Naive thymus-derived CD4-positive, alpha-beta T cell (primary cell): ENCODE measurements at regions not wholly inside any gene's neighbourhood (a gene's known extent, or its start where the extent isn't known, plus 50 kb on each side); places are given as distances from the start of the nearest gene placed in this dataset.

Experiments
- ATAC-seq: fragments of 150-1000 bp; cut with Tn5 transposase; 2 replicates; pipeline ENCODE4 v1.10.0; 2021; ENCODE audit warnings: mild to moderate bottlenecking, moderate library complexity
- CTCF ChIA-PET: fragments of 350-600 bp; sonication (Branson Sonifier 250); formaldehyde crosslinking; loops from one replicate; lab custom pipeline; 2021; ENCODE audit warnings: antibody characterized with exemption; lab: Charles Lee
- POLR2A ChIA-PET: fragments of 350-600 bp; sonication (Branson Sonifier 250); formaldehyde crosslinking; loops from one replicate; lab custom pipeline; 2021; ENCODE audit warnings: antibody characterized with exemption, inconsistent platforms; lab: Charles Lee
- DNase-seq, 9 donors: peaks; one replicate each; pipeline versions ENCODE4 v3.0.0 to v3.0.0-alpha.2; 2020 to 2022; ENCODE audit warnings: mixed read lengths in 1 of 9
- H3K27ac ChIP-seq: one replicate; pipeline ENCODE4 v1.7.0; 2013; ENCODE audit warnings: mild to moderate bottlenecking, low read depth, low read length, moderate library complexity
- H3K27me3 ChIP-seq, 2 donors: one replicate each; pipeline ENCODE4 v1.7.0; 2013; ENCODE audit warnings: low read length in 2 of 2, mild to moderate bottlenecking in 2 of 2, moderate library complexity in 2 of 2; ENCODE audit not compliant: control insufficient read depth in 2 of 2, insufficient read depth in 2 of 2
- H3K36me3 ChIP-seq, 3 experiments: 1 replicate in 2 of 3; 2 replicates in 1 of 3; pipeline ENCODE4 v1.7.0; 2013; ENCODE audit warnings: low read length in 3 of 3, mild to moderate bottlenecking in 3 of 3, moderate library complexity in 1 of 3; ENCODE audit not compliant: insufficient read depth in 3 of 3, control insufficient read depth in 2 of 3
- H3K4me1 ChIP-seq, 2 donors: one replicate each; pipeline ENCODE4 v1.7.0; 2013; ENCODE audit warnings: low read length in 2 of 2, mild to moderate bottlenecking in 2 of 2, moderate library complexity in 1 of 2; ENCODE audit not compliant: control insufficient read depth in 2 of 2, insufficient read depth in 2 of 2
- H3K4me3 ChIP-seq: 2 replicates; pipeline ENCODE4 v1.7.0; 2013; ENCODE audit warnings: mild to moderate bottlenecking, low read length
- H3K9me3 ChIP-seq, 3 experiments: 1 replicate in 2 of 3; 2 replicates in 1 of 3; pipeline ENCODE4 v1.7.0; 2013; ENCODE audit warnings: low read length in 3 of 3; ENCODE audit not compliant: control insufficient read depth in 2 of 3
- H3K27ac Mint-ChIP-seq, 9 donors: one replicate each; pipeline ENCODE4 v1.8.0; 2020 to 2022; ENCODE audit warnings: mixed read lengths in 9 of 9, mild to moderate bottlenecking in 8 of 9, moderate library complexity in 5 of 9, inconsistent platforms in 2 of 9
- H3K27me3 Mint-ChIP-seq, 5 donors: one replicate each; pipeline ENCODE4 v1.8.0; 2021 to 2022; ENCODE audit warnings: mixed read lengths in 5 of 5, mild to moderate bottlenecking in 1 of 5
- H3K36me3 Mint-ChIP-seq, 5 donors: one replicate each; pipeline ENCODE4 v1.8.0; 2020 to 2022; ENCODE audit warnings: mixed read lengths in 5 of 5, mild to moderate bottlenecking in 3 of 5, inconsistent platforms in 1 of 5
- H3K4me1 Mint-ChIP-seq, 7 donors: one replicate each; pipeline ENCODE4 v1.8.0; 2020 to 2022; ENCODE audit warnings: mixed read lengths in 7 of 7, mild to moderate bottlenecking in 3 of 7, inconsistent platforms in 1 of 7
- H3K4me3 Mint-ChIP-seq, 10 donors: one replicate each; pipeline ENCODE4 v1.8.0; 2020 to 2022; ENCODE audit warnings: mild to moderate bottlenecking in 10 of 10, mixed read lengths in 10 of 10, moderate library complexity in 6 of 10, inconsistent platforms in 2 of 10
- H3K9me3 Mint-ChIP-seq, 11 donors: one replicate each; pipeline ENCODE4 v1.8.0; 2020 to 2022; ENCODE audit warnings: mixed read lengths in 11 of 11, mild to moderate bottlenecking in 4 of 11, inconsistent platforms in 1 of 11, moderate library complexity in 1 of 11
- intact Hi-C, 2 donors: fragments of 100-400 bp; cut with micrococcal nuclease; formaldehyde crosslinking; loops; one replicate each; pipeline ENCODE4 v1.15.1; 2023

- Histone ChIP-seq H3K9me3 (no peaks in the 10 kb centered on the region), H3K27me3 (no peaks in the 10 kb centered on the region), H3K27ac (no peak overlapping the region), H3K4me1 (no peaks in the 10 kb centered on the region), H3K36me3 (no peaks in the 10 kb centered on the region), H3K4me3 (no peak overlapping the region)
- H3K27me3 Mint-ChIP-seq: no peaks in the 10 kb centered on the region
- no peak for DNase-seq
- no peak for ATAC-seq
- intact Hi-C loops: no loop called here
- H3K9me3 Mint-ChIP-seq: no peaks in the 10 kb centered on the region
- CTCF ChIA-PET: no interaction called here
- H3K36me3 Mint-ChIP-seq: no peaks in the 10 kb centered on the region
- POLR2A ChIA-PET: no interaction called here
- H3K4me1 Mint-ChIP-seq: no peaks in the 10 kb centered on the region
- no peak overlapping the region for H3K4me3 Mint-ChIP-seq
- no peak overlapping the region for H3K27ac Mint-ChIP-seq
Measured at GRCh38 chr6:94071835-94072234, 652.5 kb upstream of the EPHA7 start.

GRCh38 chr6:94065707-94066337, 646.5 kb upstream of the EPHA7 start:
- Mint-ChIP-seq H3K36me3 (no peaks in the 10 kb centered on the region), H3K27me3 (no peaks in the 10 kb centered on the region), H3K4me3 (no peak overlapping the region), H3K9me3 (peaks cover 0 to 7% (median 2%) of the 10 kb centered on the region in 11 donors), H3K27ac (no peak overlapping the region), H3K4me1 (no peaks in the 10 kb centered on the region)
- DNase-seq (no peak), ATAC-seq (no peak)
- Histone ChIP-seq H3K4me3 (no peak overlapping the region), H3K27ac (no peak overlapping the region), H3K36me3 (no peaks in the 10 kb centered on the region), H3K4me1 (no peaks in the 10 kb centered on the region), H3K9me3 (no peaks in the 10 kb centered on the region), H3K27me3 (no peaks in the 10 kb centered on the region)
- CTCF ChIA-PET: no interaction called here
- intact Hi-C loops: no loop called here
- POLR2A ChIA-PET: no interaction called here

- no peaks in the 10 kb centered on the region for H3K4me1 ChIP-seq
- no peaks in the 10 kb centered on the region for H3K9me3 ChIP-seq
- H3K36me3 ChIP-seq: no peaks in the 10 kb centered on the region
- CTCF ChIA-PET: no interaction called here
- POLR2A ChIA-PET: no interaction called here
- Mint-ChIP-seq H3K36me3 (no peaks in the 10 kb centered on the region), H3K27me3 (no peaks in the 10 kb centered on the region), H3K27ac (no peak overlapping the region), H3K4me1 (no peaks in the 10 kb centered on the region), H3K4me3 (no peak overlapping the region), H3K9me3 (peaks cover 0 to 9% (median 2%) of the 10 kb centered on the region in 11 donors)
- DNase-seq: no peak
- ATAC-seq: no peak
- intact Hi-C loops: no loop called here
- no peak overlapping the region for H3K27ac ChIP-seq
- no peaks in the 10 kb centered on the region for H3K27me3 ChIP-seq
- no peak overlapping the region for H3K4me3 ChIP-seq
Measured at GRCh38 chr6:94052749-94053148, 633.4 kb upstream of the EPHA7 start.

GRCh38 chr6:94050515-94050914, 631.2 kb upstream of the EPHA7 start:
- H3K9me3 ChIP-seq: no peaks in the 10 kb centered on the region
- no peaks in the 10 kb centered on the region for H3K36me3 Mint-ChIP-seq
- H3K4me1 Mint-ChIP-seq: no peaks in the 10 kb centered on the region
- H3K4me3 ChIP-seq: no peak overlapping the region
- no peak overlapping the region for H3K27ac Mint-ChIP-seq
- no peaks in the 10 kb centered on the region for H3K27me3 ChIP-seq
- DNase-seq (no peak), ATAC-seq (no peak)
- intact Hi-C loops: no loop called here
- ChIA-PET POLR2A (no interaction called here), CTCF (no interaction called here)
- no peak overlapping the region for H3K27ac ChIP-seq
- no peaks in the 10 kb centered on the region for H3K4me1 ChIP-seq
- no peaks in the 10 kb centered on the region for H3K27me3 Mint-ChIP-seq
- no peaks in the 10 kb centered on the region for H3K36me3 ChIP-seq
- no peak overlapping the region for H3K4me3 Mint-ChIP-seq
- peaks cover 0 to 9% (median 2%) of the 10 kb centered on the region in 11 donors for H3K9me3 Mint-ChIP-seq

GRCh38 chr6:94049001-94049400, 629.6 kb upstream of the EPHA7 start:
- CTCF ChIA-PET: no interaction called here
- Histone ChIP-seq H3K4me3 (no peak overlapping the region), H3K27ac (no peak overlapping the region), H3K4me1 (no peaks in the 10 kb centered on the region), H3K36me3 (no peaks in the 10 kb centered on the region), H3K27me3 (no peaks in the 10 kb centered on the region), H3K9me3 (no peaks in the 10 kb centered on the region)
- Mint-ChIP-seq H3K4me1 (no peaks in the 10 kb centered on the region), H3K4me3 (no peak overlapping the region), H3K27me3 (no peaks in the 10 kb centered on the region), H3K36me3 (no peaks in the 10 kb centered on the region), H3K9me3 (peaks cover 0 to 9% (median 2%) of the 10 kb centered on the region in 11 donors), H3K27ac (no peak overlapping the region)
- ATAC-seq (no peak), DNase-seq (no peak)
- intact Hi-C loops: no loop called here
- POLR2A ChIA-PET: no interaction called here

GRCh38 chr6:94045099-94045829, 625.9 kb upstream of the EPHA7 start:
- POLR2A ChIA-PET: no interaction called here

More at GRCh38 chr6:94045099-94045829, 625.9 kb upstream of the EPHA7 start:
- Mint-ChIP-seq H3K4me1 (no peaks in the 10 kb centered on the region), H3K4me3 (no peak overlapping the region), H3K27me3 (no peaks in the 10 kb centered on the region), H3K9me3 (peaks cover 0 to 11% (median 4%) of the 10 kb centered on the region in 11 donors), H3K27ac (no peak overlapping the region), H3K36me3 (no peaks in the 10 kb centered on the region)
- Histone ChIP-seq H3K9me3 (no peaks in the 10 kb centered on the region), H3K4me1 (no peaks in the 10 kb centered on the region), H3K36me3 (no peaks in the 10 kb centered on the region), H3K27ac (no peak overlapping the region), H3K4me3 (no peak overlapping the region), H3K27me3 (no peaks in the 10 kb centered on the region)
- intact Hi-C loops: no loop called here
- no peak for DNase-seq
- CTCF ChIA-PET: no interaction called here
- ATAC-seq: no peak
